Omental fat pad (tissue), 3 donors: ENCODE measurements at regions not wholly inside any gene's neighbourhood (a gene's known extent, or its start where the extent isn't known, plus 50 kb on each side); places are given as distances from the start of the nearest gene placed in this dataset.

ENCODE experiments used
- ATAC-seq: fragments of 150-250 bp; one replicate; pipeline ENCODE4 v1.9.1; 2016; ENCODE audit warnings: mild to moderate bottlenecking, moderate library complexity; ENCODE audit not compliant: low FRiP score
- DNase-seq: peaks from one replicate; pipeline ENCODE4 v3.0.0-alpha.2; 2019; ENCODE audit warnings: low spot score
- TF ChIP-seq, protein P1 (sequence below), 3 donors: fragments of 450-650 bp; IDR thresholded peaks; one replicate each; pipeline ENCODE4 v1.5.1; 2016 to 2017; ENCODE audit warnings: antibody characterized with exemption in 3 of 3, mild to moderate bottlenecking in 3 of 3, moderate library complexity in 2 of 3

- DNase-seq (no peak), ATAC-seq (no peak)
- TF ChIP-seq, protein P1, sequence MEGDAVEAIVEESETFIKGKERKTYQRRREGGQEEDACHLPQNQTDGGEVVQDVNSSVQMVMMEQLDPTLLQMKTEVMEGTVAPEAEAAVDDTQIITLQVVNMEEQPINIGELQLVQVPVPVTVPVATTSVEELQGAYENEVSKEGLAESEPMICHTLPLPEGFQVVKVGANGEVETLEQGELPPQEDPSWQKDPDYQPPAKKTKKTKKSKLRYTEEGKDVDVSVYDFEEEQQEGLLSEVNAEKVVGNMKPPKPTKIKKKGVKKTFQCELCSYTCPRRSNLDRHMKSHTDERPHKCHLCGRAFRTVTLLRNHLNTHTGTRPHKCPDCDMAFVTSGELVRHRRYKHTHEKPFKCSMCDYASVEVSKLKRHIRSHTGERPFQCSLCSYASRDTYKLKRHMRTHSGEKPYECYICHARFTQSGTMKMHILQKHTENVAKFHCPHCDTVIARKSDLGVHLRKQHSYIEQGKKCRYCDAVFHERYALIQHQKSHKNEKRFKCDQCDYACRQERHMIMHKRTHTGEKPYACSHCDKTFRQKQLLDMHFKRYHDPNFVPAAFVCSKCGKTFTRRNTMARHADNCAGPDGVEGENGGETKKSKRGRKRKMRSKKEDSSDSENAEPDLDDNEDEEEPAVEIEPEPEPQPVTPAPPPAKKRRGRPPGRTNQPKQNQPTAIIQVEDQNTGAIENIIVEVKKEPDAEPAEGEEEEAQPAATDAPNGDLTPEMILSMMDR (IDR thresholded peaks at IDR 0.05), result no peak
These were observed 179.2 kb upstream of the PDE3A start for GRCh38 chr12:20188930-20189653.

- ATAC-seq, result no peak
- DNase-seq, result no peak
These were observed 178.6 kb upstream of the PDE3A start for GRCh38 chr12:20189767-20190166.

DNA sequence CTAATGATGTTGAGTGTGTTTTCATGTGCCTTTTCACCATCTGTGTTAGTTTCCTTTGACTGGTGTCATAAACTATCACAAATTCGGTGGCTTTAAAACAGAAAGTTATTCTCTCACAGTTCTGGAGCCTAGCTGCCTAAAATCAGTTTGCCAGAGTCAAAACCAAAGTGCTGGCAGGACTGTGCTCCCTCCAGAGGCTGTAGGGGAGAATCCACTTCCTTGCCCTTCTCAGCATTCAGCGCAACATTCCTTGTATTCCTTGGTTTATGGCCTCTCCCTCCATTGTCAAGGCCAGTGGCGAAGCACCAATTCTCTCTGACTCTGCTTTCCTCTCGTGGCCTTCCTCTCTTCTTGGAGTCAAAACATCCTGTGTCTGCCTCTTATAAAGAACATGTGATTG lies 174.2 kb upstream of the PDE3A start:
- DNase-seq, result no peak
- TF ChIP-seq, protein P1 (IDR thresholded peaks at IDR 0.05), result no peak

More at GRCh38 chr12:20189767-20190166, 178.6 kb upstream of the PDE3A start:
- TF ChIP-seq, protein P1 (IDR thresholded peaks at IDR 0.05), result no peak

GRCh38 chr12:20196767-20197166 lies 171.6 kb upstream of the PDE3A start:
- TF ChIP-seq, protein P1 (IDR thresholded peaks at IDR 0.05), result no peak
- ATAC-seq (no peak), DNase-seq (no peak)

More for the DNA sequence above, 174.2 kb upstream of the PDE3A start:
- no peak for ATAC-seq

DNA sequence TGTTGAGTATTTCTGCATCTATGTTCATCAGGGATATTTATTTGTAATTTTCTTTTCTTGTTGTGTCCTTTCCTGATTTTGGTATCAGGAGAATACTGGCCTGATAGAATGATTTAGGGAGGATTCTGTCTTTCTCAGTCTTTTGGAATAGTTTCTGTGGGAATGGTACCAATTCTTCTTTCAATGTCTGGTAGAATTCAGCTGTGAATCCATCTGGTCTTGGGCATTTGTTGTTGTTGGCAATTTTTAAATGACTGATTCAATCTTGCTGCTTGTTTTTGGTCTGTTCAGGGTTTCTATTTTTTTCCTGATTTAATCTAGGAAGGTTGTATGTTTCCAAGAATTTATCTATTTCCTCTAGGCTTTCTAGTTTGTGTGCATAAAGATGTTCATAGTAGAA lies 170.9 kb upstream of the PDE3A start:
- no peak for ATAC-seq
- TF ChIP-seq, protein P1 (IDR thresholded peaks at IDR 0.05), result no peak
- no peak for DNase-seq

DNA sequence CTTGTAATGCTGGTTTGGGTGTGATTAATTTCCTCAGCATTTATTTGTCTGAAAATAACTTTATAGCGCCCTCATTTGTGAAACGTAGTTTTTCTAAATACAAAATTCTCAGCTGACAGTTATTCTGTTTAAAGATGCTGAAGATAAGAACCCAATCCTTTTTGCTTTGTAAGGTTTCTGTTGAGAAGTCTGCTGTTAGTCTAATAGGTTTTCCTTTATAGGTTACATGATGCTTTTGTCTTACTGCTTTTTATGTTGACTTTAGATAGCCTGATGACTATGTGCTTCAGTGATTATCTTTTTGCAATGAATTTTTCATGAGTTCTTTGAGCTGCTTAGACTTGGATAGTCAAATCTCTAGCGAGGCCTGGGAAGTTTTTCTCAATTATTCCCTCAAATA lies 168.6 kb upstream of the PDE3A start:
- DNase-seq (no peak), ATAC-seq (no peak)
- TF ChIP-seq, protein P1 (IDR thresholded peaks at IDR 0.05), result no peak

DNA sequence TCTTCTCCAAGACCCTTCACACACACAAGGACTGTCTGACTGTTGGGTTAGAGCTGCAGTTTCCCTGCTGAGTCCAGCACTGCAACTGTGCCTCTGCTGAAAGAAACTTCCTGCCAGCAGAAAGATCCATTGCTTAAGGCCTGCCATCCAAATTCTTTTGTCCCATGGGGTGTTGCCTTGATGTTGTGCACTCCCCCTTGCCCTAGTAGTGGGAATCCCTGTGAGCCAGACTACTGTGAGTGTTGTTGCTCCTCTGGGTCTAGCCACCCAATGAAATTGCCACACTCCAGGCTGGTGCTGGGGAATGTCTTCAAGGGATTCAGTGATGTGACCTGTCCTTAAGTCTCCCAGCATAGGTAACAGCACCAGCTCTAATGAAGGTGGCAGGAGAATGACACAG lies 166.6 kb upstream of the PDE3A start:
- no peak for ATAC-seq
- no peak for DNase-seq
- TF ChIP-seq, protein P1 (IDR thresholded peaks at IDR 0.05), result no peak
